ENCODE measurements at regions not wholly inside any gene's neighbourhood (a gene's known extent, or its start where the extent isn't known, plus 50 kb on each side); places are given as distances from the start of the nearest gene placed in this dataset.

DNA sequence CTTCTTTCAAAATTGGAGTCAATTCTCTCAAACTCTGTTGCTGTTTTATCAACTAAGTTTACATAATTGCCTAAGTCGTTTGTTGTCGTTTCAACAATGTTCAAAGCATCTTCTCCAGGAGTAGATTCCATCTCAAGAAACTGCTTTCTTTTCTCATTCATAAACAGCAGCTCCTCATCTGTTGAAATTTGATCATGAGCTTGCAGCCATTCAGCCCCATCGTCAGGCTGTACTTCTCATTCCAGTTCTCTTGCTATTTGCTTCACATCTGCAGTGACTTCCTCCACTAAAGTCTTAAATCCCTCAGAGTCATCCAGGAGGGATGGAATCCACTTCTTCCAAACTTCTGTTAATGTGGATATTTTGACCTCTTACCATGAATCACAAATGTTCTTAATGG, 230.6 kb downstream of the IRF8 start:
- TF ChIP-seq, protein P1, sequence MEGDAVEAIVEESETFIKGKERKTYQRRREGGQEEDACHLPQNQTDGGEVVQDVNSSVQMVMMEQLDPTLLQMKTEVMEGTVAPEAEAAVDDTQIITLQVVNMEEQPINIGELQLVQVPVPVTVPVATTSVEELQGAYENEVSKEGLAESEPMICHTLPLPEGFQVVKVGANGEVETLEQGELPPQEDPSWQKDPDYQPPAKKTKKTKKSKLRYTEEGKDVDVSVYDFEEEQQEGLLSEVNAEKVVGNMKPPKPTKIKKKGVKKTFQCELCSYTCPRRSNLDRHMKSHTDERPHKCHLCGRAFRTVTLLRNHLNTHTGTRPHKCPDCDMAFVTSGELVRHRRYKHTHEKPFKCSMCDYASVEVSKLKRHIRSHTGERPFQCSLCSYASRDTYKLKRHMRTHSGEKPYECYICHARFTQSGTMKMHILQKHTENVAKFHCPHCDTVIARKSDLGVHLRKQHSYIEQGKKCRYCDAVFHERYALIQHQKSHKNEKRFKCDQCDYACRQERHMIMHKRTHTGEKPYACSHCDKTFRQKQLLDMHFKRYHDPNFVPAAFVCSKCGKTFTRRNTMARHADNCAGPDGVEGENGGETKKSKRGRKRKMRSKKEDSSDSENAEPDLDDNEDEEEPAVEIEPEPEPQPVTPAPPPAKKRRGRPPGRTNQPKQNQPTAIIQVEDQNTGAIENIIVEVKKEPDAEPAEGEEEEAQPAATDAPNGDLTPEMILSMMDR (conservative IDR thresholded peaks at IDR 0.05 in 1 of 2, IDR thresholded peaks at IDR 0.05 in 1 of 2; ENCODE audit: extremely low read depth in 1 of 2, insufficient read depth in 1 of 2, low read depth in 1 of 2, low read length in 2 of 2), result no peak
- no peak for TF ChIP-seq EZH2 (IDR thresholded peaks at IDR 0.05; ENCODE audit: borderline replicate concordance, low read length)
